ENCODE measurements at regions not wholly inside any gene's neighbourhood (a gene's known extent, or its start where the extent isn't known, plus 50 kb on each side); places are given as distances from the start of the nearest gene placed in this dataset.

GRCh38 chr2:240293557-240294461, 141.7 kb upstream of the GPC1 start:
- no peak for FAIRE-seq

DNA sequence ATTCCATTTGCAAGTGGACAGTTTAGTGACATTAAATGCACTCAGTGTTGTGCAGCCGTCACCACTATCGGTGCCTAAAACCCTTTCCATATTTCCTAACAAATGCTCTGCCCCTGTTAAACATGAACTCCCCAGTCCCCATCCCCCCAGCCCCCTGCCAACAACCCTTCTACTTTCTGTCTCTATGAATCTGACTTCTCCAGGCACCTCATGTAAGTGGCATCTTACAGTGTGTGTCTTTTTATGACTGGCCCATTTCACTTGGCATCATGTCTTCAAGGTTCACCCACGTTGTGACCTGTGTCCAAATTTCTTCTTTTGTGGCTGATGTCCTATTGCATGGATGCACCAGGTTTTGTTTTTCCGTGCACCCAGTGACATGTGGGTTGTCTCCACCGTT, 140.9 kb upstream of the GPC1 start:
- FAIRE-seq (no peak), DNase-seq (ENCODE audit: extremely low spot score, insufficient read length, low read depth) (no peak)

More at GRCh38 chr2:240293557-240294461, 141.7 kb upstream of the GPC1 start:
- DNase-seq (ENCODE audit: extremely low spot score, insufficient read length, low read depth): no peak

DNA sequence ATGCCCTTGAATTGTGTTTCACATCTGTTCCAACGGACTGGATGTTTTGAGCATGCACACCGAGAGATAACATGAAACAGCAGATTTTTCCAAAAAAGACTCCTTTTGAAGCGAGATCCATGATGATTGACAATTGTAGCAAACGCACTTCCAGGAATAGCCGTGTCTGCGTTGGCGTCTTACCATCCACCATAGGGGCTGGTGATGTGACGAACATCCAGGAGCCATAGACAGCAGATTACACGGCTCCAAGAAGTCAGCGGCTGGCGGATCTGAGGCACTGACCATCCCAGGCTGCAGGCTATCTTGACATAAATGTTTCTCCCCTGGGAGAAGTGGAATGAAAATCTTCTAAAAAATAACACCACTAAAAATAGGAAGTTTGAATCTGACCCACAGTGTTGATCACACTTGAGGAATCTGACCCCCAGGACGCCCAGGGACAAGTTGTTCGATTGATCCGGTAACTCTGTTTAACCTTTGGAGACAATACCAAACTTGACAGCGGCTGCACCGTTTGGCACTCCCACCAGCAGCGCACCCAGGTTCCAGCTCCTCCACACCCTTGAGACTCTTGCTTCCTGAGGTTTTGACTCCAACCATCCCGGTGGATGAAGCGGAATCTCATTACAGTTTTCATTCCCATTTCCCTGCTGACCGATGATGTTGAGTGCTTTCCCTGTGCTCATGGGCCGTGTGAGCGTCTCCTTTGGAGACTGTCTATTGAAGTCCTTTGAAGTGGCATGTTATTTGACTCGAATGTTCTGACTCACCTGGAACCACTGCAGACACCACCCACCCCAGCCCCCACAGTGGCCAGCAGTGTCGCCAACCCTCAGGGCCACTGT, 140.0 kb upstream of the GPC1 start:
- no peak for FAIRE-seq
- DNase-seq (ENCODE audit: extremely low spot score, insufficient read length, low read depth): no peak

GRCh38 chr2:240296104-240296406, 139.4 kb upstream of the GPC1 start:
- no peak for DNase-seq (ENCODE audit: extremely low spot score, insufficient read length, low read depth)
- FAIRE-seq: no peak

DNA sequence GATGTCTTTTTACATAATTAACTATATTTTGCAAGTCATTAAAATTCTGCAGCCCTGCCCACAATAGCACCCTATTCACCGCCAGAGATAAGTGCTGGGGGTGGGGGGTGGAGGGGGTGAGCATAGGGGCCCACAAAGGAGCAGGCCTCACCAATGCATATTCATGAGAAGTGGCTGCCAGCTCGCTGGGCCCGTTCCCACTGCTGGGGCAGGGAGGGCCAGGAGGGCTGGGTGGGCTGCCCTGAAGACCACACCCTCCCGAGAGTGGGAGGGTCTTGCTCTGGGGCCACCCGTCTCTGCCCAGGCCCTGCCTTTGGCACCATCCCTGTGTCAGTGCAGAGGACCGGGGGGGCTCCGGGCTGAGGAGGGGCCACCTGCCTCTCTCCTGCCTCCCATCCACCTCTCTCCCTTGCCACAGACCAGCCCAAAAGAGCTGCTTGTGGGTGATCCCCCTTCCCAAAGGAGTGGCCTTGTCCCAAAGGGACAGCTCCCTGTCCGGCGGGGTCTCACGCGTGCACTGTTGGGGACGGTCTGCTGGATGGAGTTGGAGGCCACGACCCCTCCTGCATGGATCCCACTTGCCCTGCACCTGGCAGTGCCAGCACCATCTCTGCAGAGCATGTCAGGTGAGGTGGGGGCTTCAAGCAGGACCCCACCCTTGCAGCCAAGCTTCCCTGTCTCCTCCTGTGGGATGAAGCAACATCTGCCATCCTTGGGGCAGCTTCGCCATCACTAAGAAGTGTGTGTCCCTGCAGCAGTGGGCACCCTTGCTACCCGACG, 138.8 kb upstream of the GPC1 start:
- DNase-seq (ENCODE audit: extremely low spot score, insufficient read length, low read depth): no peak
- no peak for FAIRE-seq

- no peak for FAIRE-seq
- no peak for DNase-seq (ENCODE audit: extremely low spot score, insufficient read length, low read depth)
Measured at GRCh38 chr2:240297256-240298116, 138.0 kb upstream of the GPC1 start.

DNA sequence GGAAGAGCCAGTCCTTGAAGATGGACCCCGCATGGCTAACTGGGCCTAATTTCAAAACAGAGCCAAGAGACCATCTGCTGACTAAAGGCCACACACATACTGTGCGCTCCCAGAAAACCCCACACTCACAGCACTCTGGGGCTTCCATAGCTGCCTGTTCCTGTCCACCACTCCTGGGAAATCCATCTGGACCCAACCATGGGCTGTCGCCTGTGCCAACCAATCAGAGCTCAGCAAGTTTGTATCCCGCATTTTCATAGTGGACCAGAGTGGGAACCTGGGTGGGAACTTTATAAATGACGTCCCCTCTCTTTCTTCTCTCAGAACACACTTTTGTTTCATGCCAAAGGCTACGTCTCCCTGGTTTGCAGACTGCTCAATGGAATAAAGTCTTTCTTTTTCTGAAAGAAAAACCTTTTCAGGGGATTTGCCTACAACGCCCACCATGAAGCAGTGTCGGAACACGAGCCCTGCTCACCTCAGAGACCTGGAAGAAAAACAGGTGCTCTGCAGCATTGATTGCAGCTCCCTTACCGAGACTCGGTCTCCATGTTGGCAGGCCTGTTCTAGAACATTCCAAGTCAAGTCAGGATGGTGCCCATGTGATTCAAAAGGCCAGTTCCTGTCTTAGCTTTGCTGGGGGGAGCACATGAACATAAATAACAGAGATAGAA, 137.2 kb upstream of the GPC1 start:
- FAIRE-seq (no peak), DNase-seq (ENCODE audit: extremely low spot score, insufficient read length, low read depth) (no peak)

GRCh38 chr2:240298803-240299709, 136.4 kb upstream of the GPC1 start:
- DNase-seq (ENCODE audit: extremely low spot score, insufficient read length, low read depth): no peak
- no peak for FAIRE-seq

DNA sequence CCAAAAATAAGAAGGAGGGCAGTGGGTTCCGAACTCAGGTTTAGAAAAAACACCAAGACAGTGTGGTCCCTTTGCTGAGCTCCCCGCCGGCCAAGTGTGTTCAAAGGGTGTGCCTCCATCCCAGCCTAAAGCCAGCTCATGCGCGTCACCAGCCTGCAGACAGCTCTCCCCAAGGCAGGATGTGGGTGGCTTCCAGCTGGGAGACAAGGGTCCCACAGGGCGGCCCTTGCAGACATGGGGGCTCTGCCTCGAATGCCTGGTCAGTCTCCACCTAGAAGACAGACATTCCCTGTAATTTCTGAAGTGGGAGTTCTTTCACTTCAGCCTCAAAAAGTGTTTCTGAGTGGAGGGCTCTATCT, 135.8 kb upstream of the GPC1 start:
- FAIRE-seq: no peak
- DNase-seq (ENCODE audit: extremely low spot score, insufficient read length, low read depth): no peak

DNA sequence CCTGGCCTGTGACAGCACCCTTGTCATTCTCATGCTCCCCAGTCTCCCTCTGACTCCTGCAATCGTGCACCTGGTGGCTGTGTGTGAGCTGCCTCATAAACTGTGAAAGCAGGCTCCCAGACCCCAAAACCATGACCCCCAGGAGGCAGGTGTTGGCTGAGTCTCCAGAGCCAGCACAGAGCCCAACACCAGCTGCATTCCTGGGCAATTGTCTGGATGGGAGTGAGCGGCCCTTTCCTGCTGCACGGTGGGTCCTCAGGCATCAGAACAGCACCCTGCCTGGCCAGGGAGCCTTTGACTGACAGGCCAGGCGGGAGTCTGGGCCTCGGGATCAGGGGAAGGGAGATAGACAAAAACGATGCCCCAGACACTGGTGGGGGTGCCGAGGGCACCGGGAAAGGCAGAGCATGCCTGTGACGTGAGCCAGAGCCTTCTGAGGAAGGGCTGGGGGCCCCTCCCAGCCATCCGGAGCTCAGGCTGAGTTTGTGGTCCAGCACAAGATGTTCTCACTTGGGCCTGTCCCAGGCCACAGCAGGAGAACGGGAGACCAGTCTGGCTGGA, 135.1 kb upstream of the GPC1 start:
- DNase-seq (ENCODE audit: extremely low spot score, insufficient read length, low read depth): no peak
- no peak for FAIRE-seq

DNA sequence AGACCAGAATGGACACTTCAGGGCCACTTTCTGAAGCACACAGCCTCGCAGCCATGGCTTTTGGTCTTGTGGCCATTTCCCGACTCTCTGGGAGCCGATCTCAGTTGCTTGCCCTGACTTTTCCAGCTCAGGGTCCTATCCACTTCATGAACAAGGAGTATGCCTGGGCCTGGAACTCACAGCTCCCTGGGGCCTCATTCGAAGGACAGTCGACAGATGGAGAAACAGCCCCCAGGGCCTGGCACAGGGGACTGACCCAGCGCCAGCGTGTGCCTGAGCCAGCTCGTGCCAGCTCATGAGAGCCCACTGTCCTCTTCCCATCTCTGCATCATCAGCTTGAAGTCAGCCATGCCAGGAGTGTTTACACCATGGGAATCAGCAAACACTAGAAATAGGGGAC, 134.6 kb upstream of the GPC1 start:
- DNase-seq (ENCODE audit: extremely low spot score, insufficient read length, low read depth) (no peak), FAIRE-seq (no peak)

GRCh38 chr2:240301256-240301795, 134.1 kb upstream of the GPC1 start:
- FAIRE-seq (no peak), DNase-seq (ENCODE audit: extremely low spot score, insufficient read length, low read depth) (no peak)

DNA sequence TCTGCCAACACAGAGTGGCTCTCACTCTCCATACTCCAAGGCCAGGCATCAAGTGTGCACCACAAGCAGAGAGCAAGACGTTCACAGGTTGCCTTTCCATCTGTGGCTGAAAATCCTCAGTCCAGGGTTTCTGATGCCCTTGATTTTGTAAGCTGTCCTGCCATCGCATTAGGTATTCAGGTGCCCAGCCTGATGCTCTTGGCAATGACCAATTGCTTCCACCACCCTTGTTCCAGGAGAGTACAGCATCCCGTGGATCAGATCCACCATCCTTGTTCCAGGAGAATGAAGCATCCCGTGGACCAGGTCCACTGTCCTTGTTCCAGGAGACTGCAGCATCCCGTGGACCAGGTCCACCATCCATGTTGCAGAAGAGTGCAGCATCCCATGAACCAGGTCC, 133.4 kb upstream of the GPC1 start:
- DNase-seq (ENCODE audit: extremely low spot score, insufficient read length, low read depth) (no peak), FAIRE-seq (no peak)

GRCh38 chr2:240302933-240303595, 132.4 kb upstream of the GPC1 start:
- no peak for FAIRE-seq
- DNase-seq (ENCODE audit: extremely low spot score, insufficient read length, low read depth): no peak

DNA sequence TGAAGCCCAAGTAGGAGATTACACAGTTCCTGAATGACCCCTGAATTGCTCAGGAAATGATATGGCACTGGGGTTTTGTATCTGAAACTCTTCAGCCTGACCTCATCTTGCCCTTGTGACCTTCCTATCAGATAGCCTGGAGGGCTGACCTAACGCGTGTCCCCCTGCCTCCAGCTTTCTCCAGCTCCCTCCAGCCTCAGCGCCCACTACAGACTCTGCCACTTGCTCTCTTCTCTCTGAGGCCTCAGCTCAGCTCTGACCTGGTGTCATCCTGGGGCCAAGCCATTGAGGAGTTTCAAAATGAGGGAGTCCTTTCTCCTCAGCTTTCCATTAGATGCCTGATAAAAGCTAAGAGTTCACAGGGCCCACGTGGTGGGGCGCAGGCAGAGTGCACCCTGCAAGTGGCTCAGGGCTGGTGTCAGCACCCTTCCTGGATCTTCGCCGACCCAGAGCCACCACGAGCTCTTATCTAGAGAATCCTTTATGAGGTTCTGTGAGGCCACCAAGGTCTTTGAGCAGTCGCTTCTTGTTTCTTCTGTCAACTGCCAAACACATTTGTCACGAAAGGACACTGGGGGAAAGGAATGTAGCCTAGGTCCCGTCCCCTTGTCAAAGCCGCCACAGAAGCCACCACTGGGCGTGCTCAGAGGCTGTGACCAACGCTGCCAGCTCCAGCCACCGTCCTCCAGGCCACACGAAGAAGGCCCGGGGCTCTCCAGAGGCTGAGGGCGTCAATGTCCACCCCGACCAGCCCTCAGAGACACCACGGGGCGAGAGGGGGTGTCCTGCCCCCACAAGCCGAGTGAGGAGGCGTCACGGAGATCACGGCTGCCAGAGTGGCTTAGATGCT, 131.3 kb upstream of the GPC1 start:
- FAIRE-seq (no peak), DNase-seq (ENCODE audit: extremely low spot score, insufficient read length, low read depth) (no peak)

- DNase-seq (ENCODE audit: extremely low spot score, insufficient read length, low read depth): no peak
- no peak for FAIRE-seq
Measured at GRCh38 chr2:240304746-240305161, 130.7 kb upstream of the GPC1 start.
